GM12865 (cell line): ENCODE measurements at regions not wholly inside any gene's neighbourhood (a gene's known extent, or its start where the extent isn't known, plus 50 kb on each side); places are given as distances from the start of the nearest gene placed in this dataset.

Source experiments
- DNase-seq: peaks from one replicate; pipeline ENCODE4 v3.0.0; 2010; ENCODE audit warnings: low read depth
- H3K4me3 ChIP-seq: 2 replicates; pipeline ENCODE4 v1.5.1; 2011; ENCODE audit warnings: mild to moderate bottlenecking, low read depth, low read length, control low read depth
- TF ChIP-seq, protein P1 (sequence below): IDR thresholded peaks from 2 replicates; pipeline ENCODE4 v1.5.1; 2011; ENCODE audit warnings: low read length, control low read depth, low read depth, inconsistent platforms; ENCODE audit not compliant: insufficient read depth; ENCODE audit errors: missing control alignments

DNA sequence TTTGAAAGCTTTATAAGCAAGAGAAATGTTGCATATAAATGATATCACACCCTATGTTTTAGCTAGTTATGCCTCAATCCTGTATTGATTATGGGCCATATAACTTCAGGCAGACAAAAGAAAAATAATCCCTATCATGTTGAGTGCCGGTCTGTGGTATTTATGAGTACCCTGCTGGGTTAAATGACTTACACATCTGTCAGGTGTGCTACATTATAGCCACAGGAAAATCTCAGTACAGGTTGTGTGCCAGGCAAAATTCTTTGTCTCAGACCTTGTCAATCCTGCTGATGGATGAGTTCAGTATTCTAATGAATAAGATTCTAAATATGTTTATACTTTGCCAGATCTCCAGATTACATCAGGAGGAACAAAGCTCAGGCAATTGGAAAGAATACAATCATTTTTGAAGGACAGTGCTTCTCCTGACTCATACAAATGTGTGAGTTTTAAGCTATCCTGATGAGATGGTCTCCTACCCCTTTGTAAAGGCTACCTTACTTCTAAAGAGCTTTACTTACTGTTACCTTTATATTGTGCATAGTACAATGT, 109.8 kb upstream of the FOXG1 start:
- H3K4me3 ChIP-seq: no peak overlapping the region
- TF ChIP-seq, protein P1, sequence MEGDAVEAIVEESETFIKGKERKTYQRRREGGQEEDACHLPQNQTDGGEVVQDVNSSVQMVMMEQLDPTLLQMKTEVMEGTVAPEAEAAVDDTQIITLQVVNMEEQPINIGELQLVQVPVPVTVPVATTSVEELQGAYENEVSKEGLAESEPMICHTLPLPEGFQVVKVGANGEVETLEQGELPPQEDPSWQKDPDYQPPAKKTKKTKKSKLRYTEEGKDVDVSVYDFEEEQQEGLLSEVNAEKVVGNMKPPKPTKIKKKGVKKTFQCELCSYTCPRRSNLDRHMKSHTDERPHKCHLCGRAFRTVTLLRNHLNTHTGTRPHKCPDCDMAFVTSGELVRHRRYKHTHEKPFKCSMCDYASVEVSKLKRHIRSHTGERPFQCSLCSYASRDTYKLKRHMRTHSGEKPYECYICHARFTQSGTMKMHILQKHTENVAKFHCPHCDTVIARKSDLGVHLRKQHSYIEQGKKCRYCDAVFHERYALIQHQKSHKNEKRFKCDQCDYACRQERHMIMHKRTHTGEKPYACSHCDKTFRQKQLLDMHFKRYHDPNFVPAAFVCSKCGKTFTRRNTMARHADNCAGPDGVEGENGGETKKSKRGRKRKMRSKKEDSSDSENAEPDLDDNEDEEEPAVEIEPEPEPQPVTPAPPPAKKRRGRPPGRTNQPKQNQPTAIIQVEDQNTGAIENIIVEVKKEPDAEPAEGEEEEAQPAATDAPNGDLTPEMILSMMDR: no peak
- no peak for DNase-seq

DNA sequence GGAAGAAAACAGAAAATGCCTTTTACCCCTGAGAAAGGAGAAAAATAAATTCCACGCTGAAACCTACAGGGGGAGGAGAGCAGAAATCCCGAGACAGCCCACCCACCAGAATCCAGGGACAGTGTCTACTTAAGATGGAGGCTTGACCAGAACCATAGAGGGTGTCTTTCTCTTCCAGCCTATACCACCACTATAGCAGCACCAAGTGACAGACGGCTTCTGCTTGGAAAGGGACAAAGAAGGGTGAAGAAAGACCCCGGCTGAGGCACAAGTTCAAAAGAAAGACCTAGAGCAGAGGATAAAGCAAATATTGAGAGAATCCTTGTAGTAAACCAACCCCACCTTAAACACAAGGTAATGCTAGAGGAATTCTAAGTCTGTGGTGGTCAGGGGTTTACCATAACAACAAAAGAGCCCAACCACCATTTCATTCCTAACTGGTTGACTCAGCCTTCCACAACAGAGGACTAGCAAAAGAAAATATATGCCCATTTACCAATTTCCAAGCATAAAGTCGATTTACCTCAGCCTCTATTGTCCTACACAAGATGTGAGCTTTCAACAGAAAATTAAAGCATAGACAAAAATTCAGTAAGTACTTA, 105.3 kb upstream of the FOXG1 start:
- TF ChIP-seq, protein P1: no peak
- no peak overlapping the region for H3K4me3 ChIP-seq
- DNase-seq: no peak

DNA sequence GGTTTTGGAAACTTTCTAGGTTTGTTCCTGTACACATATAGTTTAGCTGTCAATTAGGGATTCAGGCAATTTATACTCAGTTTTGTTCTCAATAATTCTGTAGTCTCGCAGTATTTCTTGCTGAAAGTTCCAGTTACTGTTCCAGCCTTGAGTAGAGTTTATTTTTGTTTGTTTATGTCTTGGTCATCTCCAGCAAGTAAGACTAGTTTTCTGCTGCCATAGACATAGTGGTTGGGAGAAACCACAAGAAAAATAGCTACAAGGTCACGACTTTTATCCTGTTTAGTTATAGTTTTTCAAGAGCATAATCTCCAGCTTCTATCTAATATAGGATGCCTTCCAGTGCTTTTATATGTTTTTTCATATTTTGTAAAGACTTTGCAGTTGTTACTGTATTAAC, 99.6 kb upstream of the FOXG1 start:
- no peak overlapping the region for H3K4me3 ChIP-seq
- DNase-seq: no peak
- TF ChIP-seq, protein P1: no peak

DNA sequence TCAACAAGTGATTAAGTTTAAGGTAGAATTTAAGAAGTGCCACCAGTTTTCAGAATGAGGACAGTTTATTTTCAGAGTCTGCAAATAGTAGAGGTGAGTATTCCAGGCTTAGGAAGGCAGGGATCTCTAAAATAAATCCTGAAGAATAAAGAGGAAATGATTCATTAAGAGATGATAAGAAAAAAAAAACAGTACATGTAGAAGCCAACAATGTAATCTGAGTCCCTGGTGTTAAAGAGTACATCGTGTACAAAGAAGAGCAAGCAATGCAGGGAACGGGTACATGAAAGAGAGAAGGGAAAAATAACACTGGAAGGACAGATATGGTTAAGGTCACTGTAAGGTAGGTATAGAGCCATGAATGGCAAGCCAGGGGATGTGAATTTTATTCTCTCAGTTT, 95.2 kb upstream of the FOXG1 start:
- H3K4me3 ChIP-seq: no peak overlapping the region
- no peak for DNase-seq

DNA sequence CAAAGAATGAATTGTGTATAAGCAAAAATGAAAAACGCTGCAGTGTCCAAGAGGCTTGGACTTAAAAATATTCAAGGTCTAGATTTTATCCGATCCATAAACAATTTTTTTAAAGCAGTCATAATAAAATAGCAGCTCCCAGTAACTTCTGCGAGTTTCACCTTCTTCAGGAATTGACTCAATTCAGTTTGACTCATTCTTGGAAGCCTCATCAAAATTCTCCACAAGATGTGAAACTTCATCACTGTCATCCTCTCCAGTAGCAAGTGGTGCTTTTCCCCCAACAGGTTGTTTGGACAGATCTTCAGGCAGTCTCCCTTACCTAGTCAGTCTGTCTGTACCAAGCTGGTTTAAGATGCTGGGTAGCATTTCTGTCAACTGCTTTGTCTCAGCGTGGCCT, 93.5 kb upstream of the FOXG1 start:
- TF ChIP-seq, protein P1: no peak
- no peak for DNase-seq
- no peak overlapping the region for H3K4me3 ChIP-seq

More for the DNA sequence above, 95.2 kb upstream of the FOXG1 start:
- TF ChIP-seq, protein P1: no peak

DNA sequence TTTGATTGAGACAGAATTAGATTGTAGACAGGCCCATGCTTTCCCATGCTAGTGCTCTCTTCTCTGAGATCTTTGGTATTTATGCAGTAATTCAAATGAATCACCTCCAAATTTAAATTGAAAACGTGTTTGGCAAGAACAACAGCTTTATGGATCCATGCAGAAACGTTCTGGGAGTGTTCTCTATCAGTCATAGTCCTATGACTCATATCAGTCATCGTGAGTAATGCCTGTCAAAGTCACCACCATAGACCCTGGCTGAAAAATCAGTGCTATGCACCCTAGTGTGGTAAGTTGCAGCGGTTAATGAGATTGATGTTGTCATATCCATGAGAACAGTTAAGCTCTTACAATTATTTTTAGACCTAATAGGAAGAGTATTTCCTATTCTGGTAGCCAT, 90.1 kb upstream of the FOXG1 start:
- peak; percentile 0 for DNase-seq
- H3K4me3 ChIP-seq: no peak overlapping the region
- TF ChIP-seq, protein P1: no peak

DNA sequence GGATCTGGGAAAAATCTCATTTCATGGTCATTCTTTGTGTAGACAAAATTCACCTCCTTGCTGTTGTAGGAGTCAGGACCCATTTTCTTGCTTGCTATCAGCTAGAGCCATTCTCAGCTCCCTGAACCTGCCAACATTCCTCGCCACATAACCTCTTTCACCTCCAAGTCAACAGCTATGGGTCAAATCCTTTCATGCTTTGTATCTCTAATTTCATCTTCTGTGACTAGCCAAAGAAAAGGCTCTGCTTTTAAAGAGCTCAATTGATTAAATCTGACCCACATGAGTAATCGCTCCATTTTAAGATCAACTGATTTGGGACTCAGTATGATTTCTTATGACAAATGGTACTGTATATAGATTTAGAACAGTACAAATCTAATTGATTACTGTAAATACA, 89.2 kb upstream of the FOXG1 start:
- no peak for DNase-seq
- TF ChIP-seq, protein P1: no peak
- no peak overlapping the region for H3K4me3 ChIP-seq
